Adipocyte (in vitro differentiated cells): ENCODE measurements at regions not wholly inside any gene's neighbourhood (a gene's known extent, or its start where the extent isn't known, plus 50 kb on each side); places are given as distances from the start of the nearest gene placed in this dataset.

ENCODE experiments used
- DNase-seq: peaks from one replicate; pipeline ENCODE4 v3.0.0-alpha.2; 2015; ENCODE audit warnings: low read depth
- H3K27me3 ChIP-seq: replicated peaks from 2 replicates; pipeline ENCODE4 v1.7.0; 2013; ENCODE audit warnings: mild to moderate bottlenecking, low read length, moderate library complexity; ENCODE audit not compliant: control insufficient read depth, insufficient read depth
- H3K36me3 ChIP-seq: 2 replicates; pipeline ENCODE4 v1.7.0; 2013; ENCODE audit warnings: low read length, mild to moderate bottlenecking, moderate library complexity; ENCODE audit not compliant: control insufficient read depth, insufficient read depth, severe bottlenecking
- H3K4me1 ChIP-seq: 2 replicates; pipeline ENCODE4 v1.7.0; 2013; ENCODE audit warnings: mild to moderate bottlenecking, low read length, moderate library complexity; ENCODE audit not compliant: control insufficient read depth, insufficient read depth
- H3K4me3 ChIP-seq: 2 replicates; pipeline ENCODE4 v1.7.0; 2013; ENCODE audit warnings: mild to moderate bottlenecking, low read length, moderate library complexity
- H3K9ac ChIP-seq: 2 replicates; pipeline ENCODE4 v1.7.0; 2013; ENCODE audit warnings: mild to moderate bottlenecking, low read length, moderate library complexity
- H3K9me3 ChIP-seq: 2 replicates; pipeline ENCODE4 v1.7.0; 2013; ENCODE audit warnings: mild to moderate bottlenecking, low read length, moderate library complexity; ENCODE audit not compliant: control insufficient read depth

DNA sequence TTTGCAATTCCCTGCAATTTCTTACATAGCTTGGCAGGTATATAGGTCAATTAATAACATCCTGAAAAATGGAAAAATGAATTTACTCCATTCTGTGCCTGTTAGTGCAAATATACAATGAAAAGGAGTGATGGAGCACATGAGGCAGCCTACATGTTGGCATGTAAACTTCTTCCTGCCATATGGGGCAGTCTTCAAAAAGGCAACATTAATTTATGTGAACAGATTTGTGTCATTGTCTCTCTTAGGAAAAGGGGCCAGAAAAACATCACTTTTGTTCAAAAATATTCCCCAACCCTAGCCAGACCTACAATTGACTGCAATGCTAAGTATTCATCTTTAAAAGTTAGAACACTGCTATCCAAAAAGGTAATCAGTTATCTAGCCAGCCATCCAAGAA lies 332.2 kb downstream of the TBC1D4 start:
- no peaks in the 10 kb centered on the region for H3K27me3 ChIP-seq
- DNase-seq: no peak
- H3K9me3 ChIP-seq: no peaks in the 10 kb centered on the region
- no peaks in the 10 kb centered on the region for H3K36me3 ChIP-seq
- no peak overlapping the region for H3K9ac ChIP-seq
- H3K4me3 ChIP-seq: no peak overlapping the region
- H3K4me1 ChIP-seq: peaks cover 28% of the 10 kb centered on the region

DNA sequence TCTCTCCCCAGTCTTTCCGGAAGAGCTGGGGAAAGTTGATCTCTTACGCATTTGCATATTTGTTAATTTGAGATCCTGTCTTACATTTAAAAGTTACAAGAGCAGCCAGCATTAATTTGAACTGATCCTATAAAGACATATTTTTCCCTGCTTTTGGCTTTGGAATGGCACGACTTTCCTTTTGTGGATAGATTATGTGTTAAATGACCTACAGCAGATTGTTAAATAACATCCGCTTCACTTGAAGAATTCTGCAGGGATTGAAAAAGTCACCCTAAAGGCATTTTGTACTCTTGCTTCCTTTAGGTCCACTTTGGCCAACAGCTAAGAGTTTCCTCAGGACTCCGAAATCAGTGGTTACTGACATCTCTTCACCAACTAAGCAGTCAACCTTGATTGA lies 334.0 kb downstream of the TBC1D4 start:
- H3K9me3 ChIP-seq: no peaks in the 10 kb centered on the region
- no peaks in the 10 kb centered on the region for H3K27me3 ChIP-seq
- no peak overlapping the region for H3K9ac ChIP-seq

DNA sequence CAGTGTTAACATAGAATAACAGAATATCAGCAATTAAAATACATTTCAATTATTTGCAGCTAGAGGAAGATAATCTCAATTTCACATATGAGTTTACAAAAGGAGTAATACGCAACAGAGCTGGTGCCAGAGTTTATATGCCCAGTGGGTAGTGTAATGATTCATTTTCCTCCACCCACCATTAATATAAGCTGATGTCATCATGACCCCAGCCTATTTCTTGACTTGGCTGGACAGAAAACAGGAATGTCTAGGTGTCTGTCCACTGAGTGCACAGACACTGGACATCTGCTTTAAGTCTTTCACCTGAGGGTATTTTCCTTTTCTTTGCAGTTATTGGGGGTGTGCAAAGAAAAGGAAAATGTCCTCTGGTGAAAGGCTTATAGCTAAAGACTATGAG lies 335.5 kb downstream of the TBC1D4 start:
- Histone ChIP-seq H3K4me3 (no peak overlapping the region), H3K36me3 (no peaks in the 10 kb centered on the region), H3K9ac (no peak overlapping the region), H3K9me3 (no peaks in the 10 kb centered on the region), H3K4me1 (peaks cover 8% of the 10 kb centered on the region), H3K27me3 (no peaks in the 10 kb centered on the region)
- peak; percentile 22 for DNase-seq

More for the DNA sequence above, 334.0 kb downstream of the TBC1D4 start:
- H3K4me3 ChIP-seq: no peak overlapping the region
- H3K36me3 ChIP-seq: no peaks in the 10 kb centered on the region
- no peak for DNase-seq
- H3K4me1 ChIP-seq: peaks cover 11% of the 10 kb centered on the region

DNA sequence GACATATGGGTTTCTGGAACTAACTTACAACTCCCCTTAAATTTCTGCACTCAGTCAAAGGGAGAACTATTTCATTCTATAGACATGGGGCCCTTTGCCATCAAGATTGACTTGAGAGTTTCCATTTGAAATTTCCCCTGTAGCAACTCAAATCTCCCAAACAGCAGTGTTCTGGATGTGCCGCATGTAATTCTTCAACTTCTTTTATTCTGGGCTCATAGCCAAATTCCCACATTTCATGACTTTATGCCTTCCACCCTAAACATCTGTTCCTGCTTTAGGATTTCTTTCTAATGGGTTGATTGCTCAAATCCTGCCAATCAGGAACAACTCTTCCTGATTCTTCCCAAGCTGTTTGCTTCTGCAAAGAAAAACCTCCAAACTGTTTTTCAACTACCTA lies 336.0 kb downstream of the TBC1D4 start:
- no peaks in the 10 kb centered on the region for H3K36me3 ChIP-seq
- no peaks in the 10 kb centered on the region for H3K9me3 ChIP-seq
- peak; percentile 88 for DNase-seq
- peaks cover 3% of the 10 kb centered on the region for H3K4me1 ChIP-seq
- H3K27me3 ChIP-seq: no peaks in the 10 kb centered on the region
- H3K4me3 ChIP-seq: no peak overlapping the region
- H3K9ac ChIP-seq: no peak overlapping the region

DNA sequence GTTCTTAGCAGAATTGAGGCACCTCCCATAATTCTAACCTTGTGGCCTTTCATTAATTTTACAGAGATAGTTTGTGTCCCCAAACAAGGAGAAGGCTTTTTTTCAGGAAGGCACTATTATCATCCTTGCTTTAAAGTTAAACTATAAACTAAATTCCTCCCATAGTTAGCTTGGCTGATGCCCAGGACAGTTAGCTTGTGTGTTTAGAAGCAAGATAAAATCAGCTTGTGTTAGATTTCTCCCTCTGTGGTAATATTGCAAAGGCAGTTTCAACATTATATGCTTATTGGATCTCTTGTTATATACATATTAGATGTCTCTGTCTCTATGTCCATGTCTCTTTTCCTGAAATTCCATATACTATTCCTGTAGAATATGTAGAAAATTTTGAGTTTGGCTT lies 342.7 kb downstream of the TBC1D4 start:
- H3K9ac ChIP-seq: no peak overlapping the region
- H3K27me3 ChIP-seq: no peaks in the 10 kb centered on the region
- DNase-seq: peak; percentile 80
- H3K36me3 ChIP-seq: no peaks in the 10 kb centered on the region
- peaks cover 18% of the 10 kb centered on the region for H3K9me3 ChIP-seq
- H3K4me1 ChIP-seq: no peaks in the 10 kb centered on the region
- H3K4me3 ChIP-seq: no peak overlapping the region

DNA sequence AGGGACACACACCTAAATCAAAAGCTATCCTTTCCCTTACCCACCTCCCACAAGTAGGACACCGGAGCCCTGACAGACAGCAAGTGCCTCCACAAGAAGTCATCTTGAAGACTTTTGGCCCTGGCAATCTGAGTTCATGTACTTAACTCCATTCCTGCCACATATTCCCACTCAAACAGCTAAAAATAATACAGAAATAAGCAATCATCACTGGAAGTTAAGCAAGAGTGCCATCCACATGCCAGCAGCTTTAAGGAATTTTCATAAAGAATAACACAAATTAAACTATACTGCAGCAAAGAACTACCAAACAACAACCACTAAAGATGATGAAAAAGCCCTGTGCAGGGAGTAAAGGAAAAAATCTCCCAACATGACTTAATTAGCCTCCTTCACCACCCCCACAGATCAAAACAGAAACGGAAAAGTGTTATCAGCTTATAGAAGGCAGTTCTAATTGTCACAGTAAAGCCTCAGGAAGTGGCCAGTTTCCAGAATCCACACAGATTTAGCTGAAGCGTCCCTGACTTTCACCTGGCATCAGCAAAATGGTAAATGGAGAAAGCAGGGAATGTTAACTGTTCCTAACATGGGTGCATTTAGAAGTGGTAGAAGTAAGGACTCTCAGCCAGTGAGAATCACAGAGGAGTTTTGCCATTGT lies 343.9 kb downstream of the TBC1D4 start:
- peak; percentile 54 for DNase-seq
- H3K27me3 ChIP-seq: no peaks in the 10 kb centered on the region
- H3K4me3 ChIP-seq: no peak overlapping the region
- H3K36me3 ChIP-seq: no peaks in the 10 kb centered on the region
- H3K9ac ChIP-seq: no peak overlapping the region
- H3K9me3 ChIP-seq: peaks cover 18% of the 10 kb centered on the region
- H3K4me1 ChIP-seq: no peaks in the 10 kb centered on the region

DNA sequence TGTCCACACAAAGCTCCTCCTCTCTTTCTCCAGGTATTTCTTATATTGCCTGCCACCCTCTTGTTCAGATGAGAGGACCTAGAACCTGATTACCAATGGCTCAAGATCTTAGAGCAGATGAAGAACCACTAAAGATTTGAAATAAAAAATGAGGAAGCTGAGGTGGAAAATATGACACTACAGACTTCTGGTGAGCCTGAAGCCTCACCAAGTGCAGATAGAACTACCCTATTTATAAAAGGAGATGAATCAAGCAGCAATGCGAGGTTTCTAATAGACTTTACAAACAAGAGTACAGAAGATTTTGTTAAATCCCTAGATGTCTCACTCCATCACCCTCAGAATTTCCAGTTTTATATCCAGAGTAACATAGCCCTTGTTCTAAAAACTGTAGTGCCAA lies 345.8 kb downstream of the TBC1D4 start:
- Histone ChIP-seq H3K27me3 (no peaks in the 10 kb centered on the region), H3K9me3 (peaks cover 18% of the 10 kb centered on the region), H3K9ac (no peak overlapping the region), H3K4me1 (no peaks in the 10 kb centered on the region), H3K4me3 (no peak overlapping the region), H3K36me3 (no peaks in the 10 kb centered on the region)
- no peak for DNase-seq

DNA sequence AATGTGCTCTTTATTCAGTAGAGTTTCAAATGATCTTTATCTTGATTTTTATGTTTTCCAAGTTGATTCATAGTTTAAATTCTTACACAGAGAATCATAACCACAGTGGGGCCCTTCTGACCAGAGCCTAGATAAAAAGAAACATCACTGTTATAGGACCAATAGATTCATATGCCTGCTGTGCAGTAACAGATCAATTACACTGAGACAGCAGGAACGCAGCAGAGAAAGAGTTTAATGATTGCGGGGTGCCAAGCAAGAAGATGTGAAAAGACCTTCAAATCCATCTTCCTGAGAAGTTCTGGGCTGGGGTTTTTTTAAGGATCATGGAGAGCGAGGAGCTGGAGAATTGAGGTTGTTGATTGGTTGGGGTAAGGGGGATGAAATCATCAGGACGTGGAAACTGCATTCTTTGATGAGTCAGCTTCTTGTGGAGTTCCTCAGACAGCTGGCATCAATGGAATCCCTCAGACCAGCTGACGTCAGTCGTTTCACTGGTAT lies 346.6 kb downstream of the TBC1D4 start:
- Histone ChIP-seq H3K36me3 (no peaks in the 10 kb centered on the region), H3K4me3 (no peak overlapping the region), H3K27me3 (no peaks in the 10 kb centered on the region), H3K9me3 (peaks cover 18% of the 10 kb centered on the region), H3K9ac (no peak overlapping the region), H3K4me1 (no peaks in the 10 kb centered on the region)
- peak; percentile 81 for DNase-seq

DNA sequence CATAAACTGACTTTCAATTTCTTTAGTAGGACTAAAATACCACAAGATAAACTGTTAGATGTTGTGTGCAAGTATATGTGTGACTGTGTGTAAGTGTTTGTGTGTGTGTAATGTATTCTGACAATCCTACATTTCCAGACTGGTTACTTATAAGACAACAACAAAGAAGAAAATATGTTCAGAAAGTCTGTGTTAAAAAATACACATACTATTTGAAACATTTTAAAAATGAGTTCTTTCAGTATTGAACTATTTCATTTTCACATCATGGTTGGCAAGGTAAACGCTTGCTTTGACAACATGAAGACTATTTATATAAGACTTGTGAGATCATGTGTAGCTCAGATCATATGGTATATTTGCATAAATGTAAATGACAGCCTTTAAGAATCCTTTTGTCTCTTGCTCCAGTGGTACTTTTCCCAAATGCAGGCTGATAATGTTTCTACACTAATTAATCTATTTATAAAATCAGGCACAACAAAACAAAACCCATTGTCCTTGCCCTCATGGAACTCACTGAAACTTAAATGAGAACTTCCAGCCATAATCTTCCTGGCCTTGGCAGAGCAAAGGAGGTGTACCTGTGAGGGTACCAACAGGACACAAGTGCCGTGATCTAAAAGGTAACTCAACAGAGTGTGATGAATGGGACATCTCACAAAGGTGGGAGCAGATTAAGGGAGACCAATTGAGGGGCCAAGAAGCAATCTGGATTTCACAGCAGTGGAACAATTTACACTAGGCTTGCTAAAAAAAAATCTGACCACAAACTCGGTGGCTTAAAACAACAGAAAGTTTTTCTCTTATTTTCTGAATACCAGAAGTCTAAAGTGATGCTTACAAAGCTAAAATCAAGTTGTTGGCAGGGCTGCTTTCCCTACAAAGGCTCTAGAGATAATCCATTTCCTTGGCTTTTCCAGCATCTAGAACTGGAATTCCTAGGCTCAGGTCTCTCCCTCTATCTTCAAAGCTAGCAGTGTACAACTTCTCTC lies 349.0 kb downstream of the TBC1D4 start:
- Histone ChIP-seq H3K9ac (no peak overlapping the region), H3K9me3 (peaks cover 4% of the 10 kb centered on the region), H3K36me3 (no peaks in the 10 kb centered on the region), H3K4me1 (no peaks in the 10 kb centered on the region), H3K4me3 (no peak overlapping the region), H3K27me3 (no peaks in the 10 kb centered on the region)
- DNase-seq: no peak

DNA sequence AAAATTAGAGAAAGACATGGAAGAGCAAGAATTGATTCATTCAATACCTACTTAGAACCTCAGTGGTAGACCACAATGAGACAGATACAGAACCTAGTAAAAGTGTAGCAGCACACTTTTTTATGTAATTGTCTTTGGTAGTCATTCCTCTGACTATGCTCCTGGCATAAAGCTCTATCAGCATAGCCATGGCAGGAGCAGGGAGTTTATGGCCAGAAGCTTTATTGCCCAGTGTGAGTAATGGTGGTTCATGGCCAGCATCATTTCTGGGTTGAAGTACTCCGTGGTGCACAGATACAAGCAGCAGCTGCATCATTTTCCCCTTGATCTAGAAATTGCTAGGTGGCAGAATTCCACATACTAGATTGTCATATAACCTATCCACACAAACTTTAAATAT lies 352.6 kb downstream of the TBC1D4 start:
- Histone ChIP-seq H3K9ac (no peak overlapping the region), H3K27me3 (no peaks in the 10 kb centered on the region), H3K36me3 (no peaks in the 10 kb centered on the region), H3K4me3 (no peak overlapping the region), H3K4me1 (no peaks in the 10 kb centered on the region), H3K9me3 (no peaks in the 10 kb centered on the region)
- DNase-seq: no peak

DNA sequence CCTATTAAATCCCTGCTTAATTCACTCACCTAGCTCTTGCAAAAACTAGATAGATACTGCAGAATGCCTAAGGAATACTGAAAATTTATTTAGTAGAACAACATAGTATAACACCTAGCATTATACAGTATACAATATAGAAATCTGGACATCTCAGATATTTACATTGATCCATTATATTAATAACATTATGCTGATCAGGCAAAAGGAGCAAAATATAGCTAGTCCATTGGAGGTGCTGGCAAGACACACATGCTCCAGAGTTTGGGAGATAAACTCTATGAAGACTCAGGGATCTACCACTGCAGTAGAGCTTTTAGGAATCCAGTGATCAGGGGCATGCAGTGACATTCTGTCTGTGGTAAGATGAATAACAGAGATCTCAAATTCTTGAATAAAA lies 357.6 kb downstream of the TBC1D4 start:
- Histone ChIP-seq H3K36me3 (no peaks in the 10 kb centered on the region), H3K4me3 (no peak overlapping the region), H3K9me3 (no peaks in the 10 kb centered on the region), H3K4me1 (no peaks in the 10 kb centered on the region), H3K9ac (no peak overlapping the region), H3K27me3 (no peaks in the 10 kb centered on the region)
- DNase-seq: no peak
